GM19043 (cell line): ENCODE measurements at regions not wholly inside any gene's neighbourhood (a gene's known extent, or its start where the extent isn't known, plus 50 kb on each side); places are given as distances from the start of the nearest gene placed in this dataset.
"Not testable (repeated sequence)": the region's sequence is repeated elsewhere in the genome, so short reads cannot be mapped to it uniquely, and the experiment has no call there.

ENCODE experiments used
- ATAC-seq: cut with Tn5 transposase; IDR thresholded peaks from one replicate; pipeline ENCODE4 v1.9.1; 2021; ENCODE audit warnings: low read depth; ENCODE audit not compliant: unreplicated experiment

DNA sequence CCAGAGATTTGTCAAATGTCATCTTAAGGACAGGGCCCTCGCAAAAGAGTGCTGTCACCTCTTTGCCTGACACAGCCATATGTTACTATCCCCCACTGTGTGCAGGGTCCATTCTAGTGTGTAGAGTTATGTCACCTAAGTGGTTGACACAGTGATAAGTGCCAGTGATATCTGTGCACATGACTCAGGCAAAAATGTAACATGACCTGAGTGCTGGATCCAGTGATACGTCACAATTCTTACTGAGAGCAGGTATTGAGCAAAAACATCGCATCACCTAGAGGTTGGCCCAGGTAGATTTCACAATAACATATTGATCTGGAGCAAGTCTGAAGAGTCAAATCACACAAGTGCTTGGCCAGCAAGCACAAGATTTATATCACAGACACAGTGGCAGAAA lies 100.5 kb upstream of the BPY2 start:
- ATAC-seq, result not testable (repeated sequence)

DNA sequence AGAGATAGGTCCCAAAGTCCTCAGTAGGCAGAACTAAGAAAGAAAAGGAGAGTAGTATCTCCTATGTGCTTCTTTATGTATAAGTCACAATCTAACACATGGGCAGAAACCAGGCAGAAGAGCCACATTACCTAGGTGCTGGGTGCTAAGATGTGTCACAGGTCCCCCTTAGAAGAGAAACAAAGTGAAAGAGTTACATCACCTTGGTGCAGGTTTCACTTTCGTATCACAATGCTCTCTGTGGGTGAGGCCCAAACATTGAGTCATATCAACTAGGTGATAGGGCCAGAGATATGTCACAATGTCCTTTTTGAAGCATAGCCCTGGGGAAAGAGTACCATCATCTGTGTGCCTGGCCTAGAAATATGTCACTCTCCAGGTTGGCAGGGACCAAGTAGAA lies 96.1 kb upstream of the BPY2 start:
- peak; percentile 88 for ATAC-seq

DNA sequence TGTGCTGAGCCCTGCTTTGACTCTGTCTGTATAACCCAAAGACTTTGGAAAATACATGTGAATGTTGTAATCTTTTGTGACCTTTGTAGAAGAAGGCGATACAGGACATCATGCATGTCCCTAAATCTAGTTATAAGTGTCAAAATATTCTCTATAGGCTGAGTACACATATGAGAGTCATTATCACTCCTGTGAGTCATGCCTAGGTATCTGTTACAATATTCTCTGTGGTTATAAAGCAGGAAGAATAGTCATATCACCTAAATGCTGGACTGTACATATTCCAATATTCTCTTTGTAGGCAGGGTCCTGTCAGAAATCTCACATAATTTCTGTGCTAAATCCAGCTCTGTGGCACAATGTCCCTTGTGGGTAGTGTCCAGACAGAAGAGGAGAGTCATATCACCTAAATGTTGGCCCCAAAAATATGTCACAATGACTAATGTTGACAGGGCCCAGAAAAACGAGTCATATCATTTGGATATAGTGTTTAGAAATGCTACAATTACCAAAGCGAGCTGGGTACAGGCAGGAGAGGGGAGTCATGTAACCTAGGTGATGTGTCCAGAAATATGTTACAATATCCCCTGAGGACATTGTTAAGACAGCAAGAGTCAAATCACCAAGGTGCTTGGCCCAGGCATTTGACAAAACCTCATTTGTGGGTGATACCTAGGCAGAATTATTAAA lies 80.4 kb upstream of the BPY2 start:
- ATAC-seq, result not testable (repeated sequence)

DNA sequence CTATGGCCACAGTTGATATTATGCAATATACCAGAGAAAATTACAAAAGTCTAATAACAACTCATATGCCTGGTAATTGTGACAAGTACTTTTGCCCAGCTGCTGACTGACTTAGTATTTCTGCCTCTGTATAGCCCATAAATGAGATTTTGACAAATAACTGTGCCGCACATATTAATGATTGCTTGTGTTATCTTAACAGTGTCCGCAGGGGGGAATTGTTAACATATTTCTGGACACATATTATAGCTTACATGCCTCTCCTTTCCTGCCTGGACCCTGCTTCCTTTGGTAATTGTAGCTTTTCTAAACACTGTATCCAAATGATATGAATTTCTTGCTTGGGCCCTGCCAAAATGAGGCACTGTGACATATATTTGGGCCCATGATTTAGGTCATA lies 69.0 kb upstream of the BPY2 start:
- ATAC-seq, result not testable (repeated sequence)

DNA sequence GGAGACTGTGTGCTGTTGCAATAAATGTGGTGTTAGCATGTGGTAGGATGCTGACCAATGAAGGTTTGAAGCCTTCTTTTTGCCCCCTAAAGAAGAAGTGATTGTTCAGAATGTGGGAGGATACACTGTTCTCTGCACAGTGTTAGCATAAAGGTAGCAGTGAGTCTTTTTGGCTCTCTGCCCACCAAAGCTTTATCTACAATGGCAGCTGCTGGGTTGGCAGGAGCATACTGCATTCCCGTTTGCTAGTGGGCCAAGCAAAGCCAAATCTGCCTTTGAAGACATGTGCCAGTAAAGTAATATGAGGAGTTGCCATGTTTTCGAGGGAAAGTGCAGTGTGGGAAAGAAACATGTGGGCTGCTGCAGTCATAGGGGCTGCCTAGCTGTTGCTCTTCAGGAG lies 56.4 kb upstream of the BPY2 start:
- not testable (repeated sequence) for ATAC-seq

DNA sequence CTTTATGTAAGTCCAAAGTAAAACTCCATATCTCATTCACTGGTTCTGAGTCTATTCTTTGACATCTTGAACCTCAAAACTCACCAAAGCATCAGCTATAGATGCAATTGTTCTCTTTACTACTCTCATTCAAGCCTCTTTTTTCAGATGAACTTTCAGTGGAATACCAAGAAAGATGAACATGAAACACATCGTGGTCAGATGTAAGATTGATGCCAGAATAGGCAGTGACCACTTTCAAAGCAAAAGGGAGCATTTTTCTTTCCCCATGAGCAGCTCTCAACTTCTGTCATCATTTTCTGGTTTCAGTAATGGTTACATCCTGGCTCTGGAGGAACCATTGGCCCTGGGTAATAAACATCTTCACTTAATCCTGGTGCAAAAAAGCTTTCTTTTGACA lies 50.6 kb upstream of the BPY2 start:
- ATAC-seq, result not testable (repeated sequence)
